ENCODE measurements at regions not wholly inside any gene's neighbourhood (a gene's known extent, or its start where the extent isn't known, plus 50 kb on each side); places are given as distances from the start of the nearest gene placed in this dataset.

DNA sequence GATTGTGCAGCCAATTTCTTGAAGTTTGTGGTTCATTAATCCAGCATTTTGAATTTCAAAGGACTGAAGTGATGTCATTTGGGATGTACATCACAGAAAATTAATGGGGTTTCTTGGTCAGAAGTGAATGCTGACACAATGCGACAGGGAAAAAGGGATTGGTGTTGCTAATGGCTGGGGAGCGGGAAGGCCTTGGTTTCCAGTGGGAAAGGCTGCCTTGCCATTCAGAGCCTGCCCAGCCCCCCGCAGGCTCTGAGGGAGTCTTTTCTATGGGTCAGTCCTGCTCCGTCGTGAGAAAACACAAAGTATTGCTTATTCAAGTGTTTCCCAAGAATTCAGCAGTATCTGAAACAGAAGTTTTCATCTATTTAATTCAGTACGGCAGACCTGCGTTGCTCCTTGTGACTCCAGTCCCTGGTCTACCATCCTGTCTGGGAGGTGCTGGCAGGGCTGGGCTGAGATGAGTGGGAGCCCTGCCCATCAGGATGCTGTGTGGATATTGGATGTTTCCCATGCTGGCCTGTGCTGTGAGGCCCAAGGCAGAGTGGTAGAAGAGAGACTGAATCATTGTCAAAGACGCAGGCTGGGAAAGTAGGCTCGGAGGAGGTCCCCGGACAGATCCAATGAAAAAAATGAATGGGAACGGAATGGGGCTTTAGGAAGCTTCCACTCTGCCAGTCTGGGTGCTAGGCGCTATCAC lies 111.2 kb upstream of the KLHL25 start:
- no peak overlapping the region for H3K27ac ChIP-seq (ENCODE audit: insufficient read depth, low read depth, low read length)
- dilution Hi-C loops (cut with MboI; ENCODE audit: extremely low pct_ligation_motif_present, low sequenced_read_pairs) (no loop called here), intact Hi-C loops (cut with micrococcal nuclease) (no loop called here)
- H3K4me1 ChIP-seq (ENCODE audit: control insufficient read depth, extremely low read depth, insufficient read depth, low read length): no peaks in the 10 kb centered on the region
- no peaks in the 10 kb centered on the region for H3K27me3 ChIP-seq (ENCODE audit: control insufficient read depth in 2 of 2, insufficient read depth in 2 of 2, low read length in 2 of 2)
- BruUV-seq (replicated peaks): no TSS peak
- no peaks in the 10 kb centered on the region for H3K9me3 ChIP-seq (replicated peaks; ENCODE audit: control insufficient read depth, insufficient read depth, low read length)
- no peak overlapping the region for H3K9ac ChIP-seq (replicated peaks; ENCODE audit: extremely low read depth, insufficient read depth, low read length)
- no peak overlapping the region for H3K4me2 ChIP-seq (ENCODE audit: insufficient read depth, low read length)
- H4K20me1 ChIP-seq (replicated peaks; ENCODE audit: control insufficient read depth, extremely low read depth, insufficient read depth, low read length): no peaks in the 10 kb centered on the region
- FAIRE-seq (no peak), DNase-seq (ENCODE audit: low read depth, low spot score) (no peak)
- ChIA-PET CTCF (no interaction called here), POLR2A (no interaction called here)
- H3K9me1 ChIP-seq (replicated peaks; ENCODE audit: control insufficient read depth, extremely low read depth, insufficient read depth, low read length): no peaks in the 10 kb centered on the region
- H3K4me3 ChIP-seq (replicated peaks in 1 of 3; ENCODE audit: insufficient read depth in 1 of 3, low read depth in 1 of 3, low read length in 3 of 3): no peak overlapping the region
- no peaks in the 10 kb centered on the region for H3K79me2 ChIP-seq (ENCODE audit: control insufficient read depth, insufficient read depth, low read length)
- H3K36me3 ChIP-seq (ENCODE audit: control insufficient read depth in 2 of 2, extremely low read depth in 1 of 2, insufficient read depth in 2 of 2, low read length in 2 of 2): no peaks in the 10 kb centered on the region
- no peak for TF ChIP-seq GATA2 (IDR thresholded peaks at IDR 0.05; ENCODE audit: insufficient read depth, insufficient read length, low read depth, low read length)
- TF ChIP-seq, protein P1, sequence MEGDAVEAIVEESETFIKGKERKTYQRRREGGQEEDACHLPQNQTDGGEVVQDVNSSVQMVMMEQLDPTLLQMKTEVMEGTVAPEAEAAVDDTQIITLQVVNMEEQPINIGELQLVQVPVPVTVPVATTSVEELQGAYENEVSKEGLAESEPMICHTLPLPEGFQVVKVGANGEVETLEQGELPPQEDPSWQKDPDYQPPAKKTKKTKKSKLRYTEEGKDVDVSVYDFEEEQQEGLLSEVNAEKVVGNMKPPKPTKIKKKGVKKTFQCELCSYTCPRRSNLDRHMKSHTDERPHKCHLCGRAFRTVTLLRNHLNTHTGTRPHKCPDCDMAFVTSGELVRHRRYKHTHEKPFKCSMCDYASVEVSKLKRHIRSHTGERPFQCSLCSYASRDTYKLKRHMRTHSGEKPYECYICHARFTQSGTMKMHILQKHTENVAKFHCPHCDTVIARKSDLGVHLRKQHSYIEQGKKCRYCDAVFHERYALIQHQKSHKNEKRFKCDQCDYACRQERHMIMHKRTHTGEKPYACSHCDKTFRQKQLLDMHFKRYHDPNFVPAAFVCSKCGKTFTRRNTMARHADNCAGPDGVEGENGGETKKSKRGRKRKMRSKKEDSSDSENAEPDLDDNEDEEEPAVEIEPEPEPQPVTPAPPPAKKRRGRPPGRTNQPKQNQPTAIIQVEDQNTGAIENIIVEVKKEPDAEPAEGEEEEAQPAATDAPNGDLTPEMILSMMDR (IDR thresholded peaks at IDR 0.05; ENCODE audit: extremely low read depth in 1 of 2, insufficient read depth in 1 of 2, low read depth in 1 of 2, low read length in 2 of 2): no peak
- no peak overlapping the region for H2AFZ ChIP-seq (ENCODE audit: low read depth, low read length)

DNA sequence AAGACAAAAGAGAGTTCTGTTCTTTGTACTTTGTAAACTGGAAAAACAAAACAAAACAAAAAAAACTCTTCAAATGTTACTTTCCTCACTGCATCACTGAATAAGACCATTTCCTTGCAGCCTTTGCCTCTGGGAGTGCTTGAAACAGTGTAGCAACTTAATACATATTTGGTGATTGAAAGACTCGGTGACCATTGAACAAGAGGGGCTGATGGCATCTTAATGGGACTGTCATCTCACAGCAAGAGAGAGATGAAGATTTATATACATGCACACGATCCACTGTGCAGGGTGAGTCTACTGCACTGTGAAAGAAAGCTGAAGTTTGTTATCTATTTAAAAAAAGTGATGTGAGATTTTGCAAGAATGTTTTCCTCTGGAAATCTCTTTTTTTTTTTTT lies 111.9 kb upstream of the KLHL25 start:
- Histone ChIP-seq H3K4me3 (replicated peaks in 1 of 3; ENCODE audit: insufficient read depth in 1 of 3, low read depth in 1 of 3, low read length in 3 of 3) (no peak overlapping the region), H3K4me1 (ENCODE audit: control insufficient read depth, extremely low read depth, insufficient read depth, low read length) (no peaks in the 10 kb centered on the region), H4K20me1 (replicated peaks; ENCODE audit: control insufficient read depth, extremely low read depth, insufficient read depth, low read length) (no peaks in the 10 kb centered on the region), H3K4me2 (ENCODE audit: insufficient read depth, low read length) (no peak overlapping the region), H3K27me3 (ENCODE audit: control insufficient read depth in 2 of 2, insufficient read depth in 2 of 2, low read length in 2 of 2) (no peaks in the 10 kb centered on the region), H3K36me3 (ENCODE audit: control insufficient read depth in 2 of 2, extremely low read depth in 1 of 2, insufficient read depth in 2 of 2, low read length in 2 of 2) (no peaks in the 10 kb centered on the region), H3K27ac (ENCODE audit: insufficient read depth, low read depth, low read length) (no peak overlapping the region), H3K9me1 (replicated peaks; ENCODE audit: control insufficient read depth, extremely low read depth, insufficient read depth, low read length) (no peaks in the 10 kb centered on the region), H3K9ac (replicated peaks; ENCODE audit: extremely low read depth, insufficient read depth, low read length) (no peak overlapping the region), H3K79me2 (ENCODE audit: control insufficient read depth, insufficient read depth, low read length) (no peaks in the 10 kb centered on the region), H3K9me3 (replicated peaks; ENCODE audit: control insufficient read depth, insufficient read depth, low read length) (no peaks in the 10 kb centered on the region), H2AFZ (ENCODE audit: low read depth, low read length) (no peak overlapping the region)
- TF ChIP-seq, protein P1 (IDR thresholded peaks at IDR 0.05; ENCODE audit: extremely low read depth in 1 of 2, insufficient read depth in 1 of 2, low read depth in 1 of 2, low read length in 2 of 2): no peak
- TF ChIP-seq POLR2AphosphoS5 (IDR thresholded peaks at IDR 0.05; ENCODE audit: insufficient read depth, low read depth, low read length): no peak
- no peak for TF ChIP-seq FOS (IDR thresholded peaks at IDR 0.05; ENCODE audit: borderline replicate concordance, insufficient read depth, low read length)
- no peak for TF ChIP-seq GATA2 (IDR thresholded peaks at IDR 0.05; ENCODE audit: insufficient read depth, insufficient read length, low read depth, low read length)
- TF ChIP-seq EZH2 (IDR thresholded peaks at IDR 0.05; ENCODE audit: borderline replicate concordance, low read depth, low read length, severe bottlenecking): no peak
- TF ChIP-seq JUN (IDR thresholded peaks at IDR 0.05; ENCODE audit: borderline replicate concordance, insufficient read depth, insufficient read length, low read depth): no peak
- no peak for TF ChIP-seq MYC (IDR thresholded peaks at IDR 0.05; ENCODE audit: low read depth, low read length)
- TF ChIP-seq POLR2A (IDR thresholded peaks at IDR 0.05; ENCODE audit: low read depth, low read length): no peak
- ChIA-PET CTCF (no interaction called here), POLR2A (no interaction called here)
- intact Hi-C loops (cut with micrococcal nuclease) (no loop called here), dilution Hi-C loops (cut with MboI; ENCODE audit: extremely low pct_ligation_motif_present, low sequenced_read_pairs) (no loop called here)
- DNase-seq (ENCODE audit: low read depth, low spot score) (no peak), FAIRE-seq (no peak)
- BruUV-seq (replicated peaks): no TSS peak

Data from endothelial cell of umbilical vein (primary cell).